Left ventricle myocardium inferior (tissue), 1 donor: ENCODE measurements at regions not wholly inside any gene's neighbourhood (a gene's known extent, or its start where the extent isn't known, plus 50 kb on each side); places are given as distances from the start of the nearest gene placed in this dataset.

Experiments used
- DNase-seq: peaks from one replicate; pipeline ENCODE4 v3.0.0-alpha.2; 2020
- H3K27ac ChIP-seq: fragments of 200-600 bp; replicated peaks from 2 replicates; pipeline ENCODE4 v1.8.0; 2021
- H3K27me3 ChIP-seq: fragments of 200-600 bp; 2 replicates; pipeline ENCODE4 v1.8.0; 2021; ENCODE audit warnings: low read depth
- H3K36me3 ChIP-seq: fragments of 200-600 bp; 2 replicates; pipeline ENCODE4 v1.8.0; 2021
- H3K4me1 ChIP-seq: fragments of 200-600 bp; 2 replicates; pipeline ENCODE4 v1.8.0; 2021
- H3K4me3 ChIP-seq: fragments of 200-600 bp; 2 replicates; pipeline ENCODE4 v1.8.0; 2021; ENCODE audit warnings: mild to moderate bottlenecking, moderate library complexity
- H3K9me3 ChIP-seq: fragments of 200-600 bp; replicated peaks from 2 replicates; pipeline ENCODE4 v1.8.0; 2021
- CTCF ChIP-seq: fragments of 200-600 bp; IDR thresholded peaks from 2 replicates; pipeline ENCODE4 v1.8.0; 2021; ENCODE audit warnings: antibody characterized with exemption, mild to moderate bottlenecking, borderline replicate concordance
- intact Hi-C: fragments of 100-400 bp; cut with micrococcal nuclease; formaldehyde crosslinking; loops from one replicate; pipeline ENCODE4 v1.11.0; 2022
- donor health status: DM: no; HTN: yes; CAD: no; lungs with severe emphysema.

- no peaks in the 10 kb centered on the region for H3K27me3 ChIP-seq
- H3K27ac ChIP-seq = no peak overlapping the region
- no peaks in the 10 kb centered on the region for H3K9me3 ChIP-seq
- no peaks in the 10 kb centered on the region for H3K36me3 ChIP-seq
- intact Hi-C loops = no loop called here
- DNase-seq = no peak
- H3K4me3 ChIP-seq = no peak overlapping the region
- no peak for TF ChIP-seq CTCF
- no peaks in the 10 kb centered on the region for H3K4me1 ChIP-seq
These were observed 499.8 kb upstream of the GCFC2 start for GRCh38 chr2:76210551-76210950.

GRCh38 chr2:76204048-76204447 is 493.3 kb upstream of the GCFC2 start:
- Histone ChIP-seq H3K4me1 (no peaks in the 10 kb centered on the region), H3K27me3 (no peaks in the 10 kb centered on the region), H3K27ac (no peak overlapping the region), H3K36me3 (no peaks in the 10 kb centered on the region), H3K9me3 (no peaks in the 10 kb centered on the region), H3K4me3 (no peak overlapping the region)
- no peak for TF ChIP-seq CTCF
- DNase-seq = no peak
- intact Hi-C loops = no loop called here

- no peaks in the 10 kb centered on the region for H3K4me1 ChIP-seq
- H3K27ac ChIP-seq = no peak overlapping the region
- no peak for DNase-seq
- no peaks in the 10 kb centered on the region for H3K36me3 ChIP-seq
- TF ChIP-seq CTCF = no peak
- H3K27me3 ChIP-seq = no peaks in the 10 kb centered on the region
- intact Hi-C loops = no loop called here
- no peaks in the 10 kb centered on the region for H3K9me3 ChIP-seq
- no peak overlapping the region for H3K4me3 ChIP-seq
These were observed 492.2 kb upstream of the GCFC2 start for GRCh38 chr2:76202866-76203265.

- no peak overlapping the region for H3K27ac ChIP-seq
- intact Hi-C loops = loop anchor here (10.0 kb wide), 1 partner anchor 397 kb away; no protein-coding TSS in a partner anchor
- no peak overlapping the region for H3K4me3 ChIP-seq
- peak; percentile 14 for DNase-seq
- H3K27me3 ChIP-seq = peaks cover 8% of the 10 kb centered on the region
- no peaks in the 10 kb centered on the region for H3K4me1 ChIP-seq
- peak; percentile 85 for TF ChIP-seq CTCF
- no peaks in the 10 kb centered on the region for H3K36me3 ChIP-seq
- no peaks in the 10 kb centered on the region for H3K9me3 ChIP-seq
These were observed 487.2 kb upstream of the GCFC2 start for GRCh38 chr2:76197842-76198448.

GRCh38 chr2:76197428-76197827 is 486.7 kb upstream of the GCFC2 start:
- Histone ChIP-seq H3K27ac (no peak overlapping the region), H3K36me3 (no peaks in the 10 kb centered on the region), H3K27me3 (peaks cover 8% of the 10 kb centered on the region), H3K4me3 (no peak overlapping the region), H3K4me1 (no peaks in the 10 kb centered on the region), H3K9me3 (no peaks in the 10 kb centered on the region)
- TF ChIP-seq CTCF = no peak
- DNase-seq = no peak
- intact Hi-C loops = loop anchor here (10.0 kb wide), 1 partner anchor 397 kb away; no protein-coding TSS in a partner anchor
